ENCODE measurements at regions not wholly inside any gene's neighbourhood (a gene's known extent, or its start where the extent isn't known, plus 50 kb on each side); places are given as distances from the start of the nearest gene placed in this dataset.
A peak's percentile ranks its signal among the peaks of the same experiment; 100 is the strongest.
"Not testable (repeated sequence)": the region's sequence is repeated elsewhere in the genome, so short reads cannot be mapped to it uniquely, and the experiment has no call there.

GRCh38 chrX:3960952-3961351 is 247.5 kb upstream of the PRKX start:
- DNase-seq (ENCODE audit: extremely low read depth in 1 of 11, low read depth in 9 of 11, low spot score in 4 of 11) = no peak

- DNase-seq (ENCODE audit: extremely low read depth in 1 of 11, low read depth in 9 of 11, low spot score in 4 of 11) = no peak
These were observed 238.4 kb upstream of the PRKX start for GRCh38 chrX:3951859-3952258.

- no peak for DNase-seq (ENCODE audit: extremely low read depth in 1 of 11, low read depth in 9 of 11, low spot score in 4 of 11)
These were observed 236.9 kb upstream of the PRKX start for GRCh38 chrX:3950373-3950772.

GRCh38 chrX:3943965-3944364 is 230.5 kb upstream of the PRKX start:
- DNase-seq (ENCODE audit: extremely low read depth in 1 of 11, low read depth in 9 of 11, low spot score in 4 of 11) = no peak

GRCh38 chrX:3940000-3940610 is 226.7 kb upstream of the PRKX start:
- peak in 5 of 11 donors; percentile 7 to 22 (median 10) for DNase-seq (ENCODE audit: extremely low read depth in 1 of 11, low read depth in 9 of 11, low spot score in 4 of 11)

GRCh38 chrX:3938587-3938986 is 225.1 kb upstream of the PRKX start:
- no peak for DNase-seq (ENCODE audit: extremely low read depth in 1 of 11, low read depth in 9 of 11, low spot score in 4 of 11)

GRCh38 chrX:3935196-3935595 is 221.7 kb upstream of the PRKX start:
- not testable (repeated sequence) for DNase-seq (ENCODE audit: extremely low read depth in 1 of 11, low read depth in 9 of 11, low spot score in 4 of 11)

- not testable (repeated sequence) for DNase-seq (ENCODE audit: extremely low read depth in 1 of 11, low read depth in 9 of 11, low spot score in 4 of 11)
These were observed 207.1 kb upstream of the PRKX start for GRCh38 chrX:3920424-3921017.

GRCh38 chrX:3919668-3920423 is 206.4 kb upstream of the PRKX start:
- DNase-seq (ENCODE audit: extremely low read depth in 1 of 11, low read depth in 9 of 11, low spot score in 4 of 11) = not testable (repeated sequence)

GRCh38 chrX:3914813-3915212 is 201.4 kb upstream of the PRKX start:
- DNase-seq (ENCODE audit: extremely low read depth in 1 of 11, low read depth in 9 of 11, low spot score in 4 of 11) = not testable (repeated sequence)

GRCh38 chrX:3914059-3914458 is 200.6 kb upstream of the PRKX start:
- DNase-seq (ENCODE audit: extremely low read depth in 1 of 11, low read depth in 9 of 11, low spot score in 4 of 11) = not testable (repeated sequence)

GRCh38 chrX:3911012-3911411 is 197.6 kb upstream of the PRKX start:
- DNase-seq (ENCODE audit: extremely low read depth in 1 of 11, low read depth in 9 of 11, low spot score in 4 of 11) = not testable (repeated sequence)

- DNase-seq (ENCODE audit: extremely low read depth in 1 of 11, low read depth in 9 of 11, low spot score in 4 of 11) = not testable (repeated sequence)
These were observed 197.2 kb upstream of the PRKX start for GRCh38 chrX:3910611-3911010.

- not testable (repeated sequence) for DNase-seq (ENCODE audit: extremely low read depth in 1 of 11, low read depth in 9 of 11, low spot score in 4 of 11)
These were observed 192.2 kb upstream of the PRKX start for GRCh38 chrX:3905522-3906258.

GRCh38 chrX:3902222-3902621 is 188.8 kb upstream of the PRKX start:
- not testable (repeated sequence) for DNase-seq (ENCODE audit: extremely low read depth in 1 of 11, low read depth in 9 of 11, low spot score in 4 of 11)

GRCh38 chrX:3896755-3897154 is 183.3 kb upstream of the PRKX start:
- not testable (repeated sequence) for DNase-seq (ENCODE audit: extremely low read depth in 1 of 11, low read depth in 9 of 11, low spot score in 4 of 11)

- not testable (repeated sequence) for DNase-seq (ENCODE audit: extremely low read depth in 1 of 11, low read depth in 9 of 11, low spot score in 4 of 11)
These were observed 169.1 kb upstream of the PRKX start for GRCh38 chrX:3882553-3882920.

- not testable (repeated sequence) for DNase-seq (ENCODE audit: extremely low read depth in 1 of 11, low read depth in 9 of 11, low spot score in 4 of 11)
These were observed 168.6 kb upstream of the PRKX start for GRCh38 chrX:3881898-3882552.

GRCh38 chrX:3881255-3881895 is 167.9 kb upstream of the PRKX start:
- not testable (repeated sequence) for DNase-seq (ENCODE audit: extremely low read depth in 1 of 11, low read depth in 9 of 11, low spot score in 4 of 11)
